GM19043 (cell line): ENCODE measurements at regions not wholly inside any gene's neighbourhood (a gene's known extent, or its start where the extent isn't known, plus 50 kb on each side); places are given as distances from the start of the nearest gene placed in this dataset.
"Not testable (repeated sequence)": the region's sequence is repeated elsewhere in the genome, so short reads cannot be mapped to it uniquely, and the experiment has no call there.

Experiments
- ATAC-seq: cut with Tn5 transposase; IDR thresholded peaks from one replicate; pipeline ENCODE4 v1.9.1; 2021; ENCODE audit warnings: low read depth; ENCODE audit not compliant: unreplicated experiment

DNA sequence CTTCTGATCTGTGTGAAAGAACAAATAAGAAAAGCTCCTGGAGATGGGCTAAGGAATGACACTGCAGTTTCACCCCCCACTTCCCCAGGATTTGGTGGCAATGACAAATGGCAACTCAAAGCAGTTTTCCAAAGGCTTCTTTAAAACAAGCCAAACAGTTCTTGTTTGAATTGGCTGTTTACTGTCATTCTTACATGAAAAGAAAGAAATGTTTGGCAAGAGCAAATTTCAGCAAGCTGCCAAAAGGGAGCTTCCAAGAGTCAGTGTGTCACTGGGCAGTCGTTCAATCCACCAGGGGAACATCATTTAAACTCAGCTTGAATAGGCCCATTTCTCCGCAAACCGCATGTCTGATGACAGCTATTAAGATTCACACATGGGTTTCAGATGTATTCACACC, 119.0 kb upstream of the RHOBTB1 start:
- no peak for ATAC-seq

- no peak for ATAC-seq
Measured at GRCh38 chr10:61061923-61062504, 118.0 kb upstream of the RHOBTB1 start.

DNA sequence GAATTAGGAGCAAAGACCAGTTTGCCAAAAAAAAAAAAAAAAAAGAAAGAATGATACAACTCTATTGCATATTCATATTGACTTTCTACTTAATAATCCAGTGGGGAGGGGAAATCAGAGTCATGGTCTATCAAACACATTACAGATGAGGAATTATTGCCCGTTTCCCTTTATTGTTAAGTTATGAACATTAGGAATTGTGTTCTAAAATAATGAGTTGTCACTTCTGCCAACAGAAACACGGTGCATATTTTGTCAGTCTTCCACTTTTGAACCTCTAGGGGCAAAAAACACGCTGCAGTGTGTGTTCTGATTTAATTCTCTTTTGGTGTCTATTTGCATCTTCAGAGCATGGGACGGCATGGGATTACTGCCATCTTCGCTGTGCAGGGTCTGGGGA, 115.7 kb upstream of the RHOBTB1 start:
- ATAC-seq, result no peak

- no peak for ATAC-seq
Measured at GRCh38 chr10:61052469-61053205, 108.7 kb upstream of the RHOBTB1 start.

DNA sequence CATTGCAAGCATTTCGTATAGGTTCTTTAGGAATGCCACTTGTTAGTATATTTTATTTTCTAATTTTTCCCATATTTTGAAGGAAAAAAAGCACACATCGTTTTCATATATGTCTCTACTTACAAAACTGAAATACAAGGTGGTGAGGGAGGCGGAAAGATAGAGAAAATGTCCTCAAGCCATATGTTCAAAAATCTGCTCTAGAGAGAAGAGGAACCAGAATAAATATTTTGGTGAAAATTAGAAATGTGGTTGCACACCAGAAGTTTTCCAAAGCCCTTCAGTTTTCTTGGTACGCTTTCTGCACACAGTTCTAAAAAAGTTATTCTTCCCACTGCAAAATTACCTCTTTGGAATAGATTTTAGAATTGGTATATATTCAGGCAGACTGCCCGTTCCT, 107.4 kb upstream of the RHOBTB1 start:
- no peak for ATAC-seq

GRCh38 chr10:61050120-61050745, 106.2 kb upstream of the RHOBTB1 start:
- ATAC-seq, result no peak

GRCh38 chr10:61049386-61049785, 105.4 kb upstream of the RHOBTB1 start:
- no peak for ATAC-seq

DNA sequence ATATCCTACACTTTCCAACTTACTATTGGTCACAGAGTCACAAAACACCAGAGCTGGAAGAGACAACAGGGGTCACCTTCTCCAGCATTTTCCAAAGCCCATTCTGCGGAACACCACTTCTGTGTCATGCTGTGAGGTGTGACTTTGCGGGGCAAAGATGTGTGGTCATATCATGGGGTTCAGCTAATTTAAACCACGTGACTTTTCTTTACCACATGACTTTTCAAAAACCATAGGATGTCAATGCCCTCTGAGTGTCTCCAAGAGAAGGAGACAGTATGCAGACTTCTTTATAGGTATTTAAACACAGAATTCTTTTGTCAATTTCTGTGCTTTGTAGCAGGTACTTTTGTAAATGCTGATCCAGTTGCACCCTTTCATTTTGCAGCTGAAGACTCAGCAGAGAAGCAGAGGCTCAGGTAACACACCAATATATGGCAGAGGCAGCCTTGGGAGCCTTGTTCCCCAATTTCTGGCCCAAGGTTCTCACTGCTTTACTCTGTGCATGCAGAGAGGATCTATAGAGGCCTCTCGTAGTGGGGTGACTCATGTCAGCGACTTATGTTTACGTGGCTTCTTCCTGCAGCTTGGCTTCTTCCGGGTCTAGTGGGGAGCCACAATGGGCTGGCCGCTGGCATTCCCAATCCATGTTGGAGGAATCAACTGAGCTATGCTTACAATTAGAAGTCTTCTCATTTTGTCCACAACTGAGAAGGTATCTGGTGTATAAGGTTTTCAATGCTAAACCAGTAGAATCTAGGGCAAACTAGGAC, 104.0 kb upstream of the RHOBTB1 start:
- ATAC-seq, result no peak

DNA sequence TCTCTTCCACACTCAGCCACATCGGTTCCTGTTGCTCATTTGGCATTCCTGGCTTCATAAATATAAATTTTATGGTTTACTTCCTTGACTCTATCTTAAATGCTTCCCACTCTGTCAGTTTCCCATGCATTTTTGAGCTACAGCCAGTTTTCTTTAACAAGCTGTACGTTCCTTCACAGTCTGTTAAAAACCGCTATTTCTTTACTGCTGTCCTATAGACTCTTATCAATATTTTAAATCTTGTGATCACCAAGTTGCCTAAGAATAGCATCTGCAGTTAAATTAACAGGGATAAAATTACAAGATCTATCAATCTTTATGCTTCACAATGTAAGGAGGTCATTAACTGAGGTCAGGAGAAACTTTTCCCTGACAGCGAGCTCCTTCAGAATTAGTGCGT, 103.1 kb upstream of the RHOBTB1 start:
- no peak for ATAC-seq

- ATAC-seq, result not testable (repeated sequence)
Measured at GRCh38 chr10:61045480-61045879, 101.5 kb upstream of the RHOBTB1 start.

- no peak for ATAC-seq
Measured at GRCh38 chr10:61042533-61042932, 98.5 kb upstream of the RHOBTB1 start.

DNA sequence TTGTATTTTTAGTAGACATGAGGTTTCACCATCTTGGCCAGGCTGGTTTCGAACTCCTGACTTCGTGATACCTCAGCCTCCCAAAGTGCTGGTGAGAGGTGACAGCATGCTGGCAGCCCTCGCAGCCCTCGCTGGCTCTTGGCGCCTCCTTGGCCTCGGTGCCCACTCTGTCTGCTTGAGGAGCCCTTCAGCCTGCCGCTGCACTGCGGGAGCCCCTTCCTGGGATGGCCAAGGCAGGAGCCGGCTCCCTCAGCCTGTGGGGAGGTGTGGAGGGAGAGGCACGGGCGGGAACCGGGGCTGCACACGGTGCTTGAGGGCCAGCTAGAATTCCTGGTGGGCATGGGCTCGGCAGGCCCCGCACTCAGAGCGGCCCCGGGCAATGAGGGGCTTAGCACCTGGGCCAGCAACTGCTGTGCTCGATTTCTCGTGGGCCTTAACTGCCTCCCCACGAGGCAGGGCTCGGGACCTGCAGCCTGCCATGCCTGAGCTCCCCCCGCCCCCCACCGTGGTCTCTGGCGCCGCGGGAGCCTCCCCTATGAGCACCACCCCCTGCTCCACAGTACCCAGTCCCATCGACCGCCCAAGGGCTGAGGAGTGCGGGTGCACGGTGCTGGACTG, 96.5 kb upstream of the RHOBTB1 start:
- ATAC-seq, result no peak

GRCh38 chr10:61039868-61040267, 95.9 kb upstream of the RHOBTB1 start:
- ATAC-seq, result no peak

DNA sequence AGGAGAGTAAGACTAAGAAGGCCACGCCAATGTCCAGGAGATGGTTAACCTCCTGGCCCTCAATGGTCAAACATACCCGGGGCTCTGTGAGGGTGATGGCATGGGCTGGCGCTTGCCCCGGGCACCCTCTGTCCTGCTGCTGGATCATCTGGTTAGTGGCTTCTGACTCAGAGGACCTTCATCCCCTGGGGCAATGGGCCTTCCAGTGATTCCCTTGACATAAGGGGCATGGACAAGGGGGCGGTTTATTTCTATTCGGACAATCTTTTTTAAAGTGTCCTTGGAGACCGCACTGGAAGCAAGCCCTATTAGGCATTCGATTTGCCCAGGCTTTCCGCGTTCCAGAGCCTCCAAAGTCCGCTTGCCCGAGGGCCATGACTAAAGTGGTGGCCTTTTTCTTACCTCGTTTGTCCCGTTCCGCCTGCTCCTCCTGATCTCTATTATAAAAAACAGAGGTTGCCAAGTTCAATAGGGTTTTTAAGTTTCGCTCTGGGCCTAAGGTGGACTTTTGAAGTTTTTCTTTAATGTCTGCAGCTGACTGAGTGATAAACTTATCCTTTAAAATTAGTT, 93.4 kb upstream of the RHOBTB1 start:
- not testable (repeated sequence) for ATAC-seq

DNA sequence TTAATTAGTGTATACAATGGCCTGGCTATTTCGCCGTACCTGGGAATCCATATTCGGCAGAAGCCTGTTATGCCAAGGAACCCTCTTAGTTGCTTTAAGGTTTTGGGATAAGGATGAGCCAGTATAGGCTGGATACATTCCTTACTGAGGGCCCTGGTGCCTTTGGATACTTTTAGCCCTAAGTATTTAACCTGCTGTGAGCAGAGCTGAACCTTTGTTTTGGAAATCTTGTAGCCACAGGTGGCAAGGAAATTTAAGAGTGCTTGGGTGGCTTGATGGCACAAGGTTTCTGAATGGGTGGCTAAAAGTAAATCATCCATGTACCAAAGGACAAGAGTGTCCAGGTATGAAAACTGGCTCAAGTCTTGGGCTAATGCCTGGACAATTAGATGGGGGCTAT, 92.2 kb upstream of the RHOBTB1 start:
- not testable (repeated sequence) for ATAC-seq

- ATAC-seq, result no peak
Measured at GRCh38 chr10:61031341-61031740, 87.4 kb upstream of the RHOBTB1 start.

- ATAC-seq, result no peak
Measured at GRCh38 chr10:61029411-61029810, 85.4 kb upstream of the RHOBTB1 start.

- no peak for ATAC-seq
Measured at GRCh38 chr10:61028861-61029361, 84.9 kb upstream of the RHOBTB1 start.

DNA sequence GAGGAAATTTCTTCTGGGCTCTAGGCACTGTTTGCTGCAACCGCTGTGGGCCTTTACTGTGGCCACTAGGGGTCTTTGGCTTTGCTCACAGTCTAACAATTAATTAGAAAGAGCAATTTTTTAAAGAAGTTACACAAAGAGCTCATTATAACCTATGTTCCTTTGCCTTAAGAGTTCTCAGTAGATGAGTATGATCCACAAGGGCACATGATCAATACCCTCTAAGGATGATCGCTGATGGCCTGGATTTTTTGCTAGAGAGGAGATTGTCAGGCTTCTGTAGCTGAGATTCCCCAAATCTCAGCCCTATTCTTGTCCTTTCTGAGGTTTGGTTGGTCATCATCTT, 80.8 kb upstream of the RHOBTB1 start:
- ATAC-seq, result no peak

GRCh38 chr10:61024151-61024855, 80.3 kb upstream of the RHOBTB1 start:
- no peak for ATAC-seq
